GM19328 (cell line): ENCODE measurements at regions not wholly inside any gene's neighbourhood (a gene's known extent, or its start where the extent isn't known, plus 50 kb on each side); places are given as distances from the start of the nearest gene placed in this dataset.
A peak's percentile ranks its signal among the peaks of the same experiment; 100 is the strongest.
"Not testable (repeated sequence)": the region's sequence is repeated elsewhere in the genome, so short reads cannot be mapped to it uniquely, and the experiment has no call there.

Source experiments
- ATAC-seq: cut with Tn5 transposase; IDR thresholded peaks from one replicate; pipeline ENCODE4 v1.9.1; 2021; ENCODE audit warnings: mild to moderate bottlenecking, moderate library complexity; ENCODE audit not compliant: unreplicated experiment

- no peak for ATAC-seq
Observed at GRCh38 chr5:91611746-91612145, 228.6 kb upstream of the ARRDC3 start.

GRCh38 chr5:91607675-91608074 lies 224.6 kb upstream of the ARRDC3 start:
- ATAC-seq = no peak

- ATAC-seq = no peak
Observed at GRCh38 chr5:91599863-91600262, 216.7 kb upstream of the ARRDC3 start.

GRCh38 chr5:91598216-91598615 lies 215.1 kb upstream of the ARRDC3 start:
- ATAC-seq = no peak

GRCh38 chr5:91595424-91595823 lies 212.3 kb upstream of the ARRDC3 start:
- ATAC-seq = no peak

- ATAC-seq = no peak
Observed at GRCh38 chr5:91591076-91591475, 208.0 kb upstream of the ARRDC3 start.

- no peak for ATAC-seq
Observed at GRCh38 chr5:91586232-91586631, 203.1 kb upstream of the ARRDC3 start.

GRCh38 chr5:91584352-91584751 lies 201.2 kb upstream of the ARRDC3 start:
- no peak for ATAC-seq

- not testable (repeated sequence) for ATAC-seq
Observed at GRCh38 chr5:91566012-91566411, 182.9 kb upstream of the ARRDC3 start.

GRCh38 chr5:91562922-91563321 lies 179.8 kb upstream of the ARRDC3 start:
- no peak for ATAC-seq

- ATAC-seq = no peak
Observed at GRCh38 chr5:91541696-91542095, 158.6 kb upstream of the ARRDC3 start.

- ATAC-seq = no peak
Observed at GRCh38 chr5:91538179-91538578, 155.1 kb upstream of the ARRDC3 start.

GRCh38 chr5:91535499-91535898 lies 152.4 kb upstream of the ARRDC3 start:
- ATAC-seq = no peak

GRCh38 chr5:91534332-91534731 lies 151.2 kb upstream of the ARRDC3 start:
- no peak for ATAC-seq

GRCh38 chr5:91532779-91533178 lies 149.7 kb upstream of the ARRDC3 start:
- ATAC-seq = no peak

GRCh38 chr5:91532281-91532680 lies 149.2 kb upstream of the ARRDC3 start:
- ATAC-seq = no peak

GRCh38 chr5:91528831-91529230 lies 145.7 kb upstream of the ARRDC3 start:
- ATAC-seq = no peak

- no peak for ATAC-seq
Observed at GRCh38 chr5:91521785-91522184, 138.7 kb upstream of the ARRDC3 start.

GRCh38 chr5:91521334-91521733 lies 138.2 kb upstream of the ARRDC3 start:
- no peak for ATAC-seq

- no peak for ATAC-seq
Observed at GRCh38 chr5:91514400-91514799, 131.3 kb upstream of the ARRDC3 start.

- no peak for ATAC-seq
Observed at GRCh38 chr5:91503321-91503720, 120.2 kb upstream of the ARRDC3 start.

- ATAC-seq = no peak
Observed at GRCh38 chr5:91500758-91501157, 117.6 kb upstream of the ARRDC3 start.

GRCh38 chr5:91499943-91500531 lies 116.9 kb upstream of the ARRDC3 start:
- peak; percentile 57 for ATAC-seq
